ENCODE measurements at regions not wholly inside any gene's neighbourhood (a gene's known extent, or its start where the extent isn't known, plus 50 kb on each side); places are given as distances from the start of the nearest gene placed in this dataset.

GRCh38 chr1:163872067-163872466 is 550.3 kb downstream of the NUF2 start:
- in situ Hi-C loops (cut with MboI; ENCODE audit: low sequenced_read_pairs) (no loop called here), dilution Hi-C loops (cut with HindIII; ENCODE audit: low sequenced_read_pairs, unreplicated experiment) (no loop called here), intact Hi-C loops (cut with micrococcal nuclease) (no loop called here)
- H3K36me3 ChIP-seq (ENCODE audit: control insufficient read depth, insufficient read depth, low read length), result no peaks in the 10 kb centered on the region
- no CpG with 5 or more reads among the region's 4 CpGs for WGBS, 2 experiments (ENCODE audit: extremely low coverage in 2 of 2, insufficient read length in 1 of 2)
- H3K9me3 ChIP-seq (ENCODE audit: control insufficient read depth, insufficient read depth, low read length), result no peaks in the 10 kb centered on the region
- H2AFZ ChIP-seq (replicated peaks; ENCODE audit: low read length, poor library complexity), result no peak overlapping the region
- no TSS peak for BruUV-seq (replicated peaks)
- no peak overlapping the region for H3K4me2 ChIP-seq (ENCODE audit: low read depth, low read length)
- H4K20me1 ChIP-seq (ENCODE audit: insufficient read depth, low read length), result no peaks in the 10 kb centered on the region
- TF ChIP-seq MAFK (IDR thresholded peaks at IDR 0.05; ENCODE audit: low read depth, low read length) (no peak), CEBPB (IDR thresholded peaks at IDR 0.05; ENCODE audit: low read depth, low read length) (no peak), FOS (IDR thresholded peaks at IDR 0.05; ENCODE audit: low read depth, low read length) (no peak), POLR2A (IDR thresholded peaks at IDR 0.05; ENCODE audit: low read depth, low read length) (no peak), RCOR1 (IDR thresholded peaks at IDR 0.05; ENCODE audit: insufficient replicate concordance, low read length) (no peak), USF2 (IDR thresholded peaks at IDR 0.05; ENCODE audit: low read depth, low read length) (no peak), NFE2L2 (IDR thresholded peaks at IDR 0.05; ENCODE audit: low read depth, low read length) (no peak), BHLHE40 (IDR thresholded peaks at IDR 0.05; ENCODE audit: low read depth, low read length) (no peak), CHD1 (IDR thresholded peaks at IDR 0.05; ENCODE audit: low read depth, low read length) (no peak), CTCF (conservative IDR thresholded peaks at IDR 0.05; ENCODE audit: low read depth, low read length) (no peak), SMC3 (IDR thresholded peaks at IDR 0.05; ENCODE audit: low read depth, low read length) (no peak), RAD21 (IDR thresholded peaks at IDR 0.05; ENCODE audit: low read length) (no peak), MAZ (IDR thresholded peaks at IDR 0.05; ENCODE audit: borderline replicate concordance, low read depth, low read length) (no peak), ELK1 (IDR thresholded peaks at IDR 0.05; ENCODE audit: borderline replicate concordance, low read depth, low read length) (no peak), MXI1 (IDR thresholded peaks at IDR 0.05; ENCODE audit: borderline replicate concordance, low read depth, low read length) (no peak), RFX5 (IDR thresholded peaks at IDR 0.05; ENCODE audit: low read depth, low read length) (no peak)
- no peak overlapping the region for H3K4ac ChIP-seq (ENCODE audit: low read depth, low read length)
- no peak overlapping the region for H2BK5ac ChIP-seq (ENCODE audit: low read depth, low read length, poor library complexity, severe bottlenecking)
- H3K27me3 ChIP-seq (ENCODE audit: control insufficient read depth, insufficient read depth, low read length), result no peaks in the 10 kb centered on the region
- H3K56ac ChIP-seq (ENCODE audit: extremely low read depth, insufficient read depth, low read length), result no peak overlapping the region
- DNase-seq, result no peak
- no peak overlapping the region for H2BK20ac ChIP-seq (ENCODE audit: low read depth, low read length)
- H4K8ac ChIP-seq (ENCODE audit: low read depth in 2 of 2, low read length in 2 of 2), result no peak overlapping the region
- H3K14ac ChIP-seq (replicated peaks; ENCODE audit: low read depth, low read length), result no peak overlapping the region
- no peak overlapping the region for H3K27ac ChIP-seq (ENCODE audit: insufficient read depth, low read length)
- H2BK120ac ChIP-seq (ENCODE audit: low read depth, low read length), result no peak overlapping the region
- ChIA-PET POLR2A (ENCODE audit: unreplicated experiment) (no interaction called here), CTCF (interaction anchor here (0.7 kb wide), 2 partner anchors 16 to 31 kb away, joined by 3 to 4 read pairs; no protein-coding TSS in a partner anchor)
- H3K9ac ChIP-seq (ENCODE audit: low read depth, low read length), result no peak overlapping the region
- no peak for ATAC-seq (ENCODE audit: low read depth)
- H2AK9ac ChIP-seq (replicated peaks; ENCODE audit: low read depth, low read length, poor library complexity), result no peak overlapping the region
- no peaks in the 10 kb centered on the region for H3K79me1 ChIP-seq (ENCODE audit: low read depth in 1 of 2, low read length in 2 of 2)
- H3K18ac ChIP-seq (ENCODE audit: low read depth, low read length), result no peak overlapping the region
- no peak overlapping the region for H2BK15ac ChIP-seq (ENCODE audit: low read depth, low read length)
- no peak overlapping the region for H2AK5ac ChIP-seq (ENCODE audit: low read depth, low read length)
- H3K9me1 ChIP-seq (ENCODE audit: insufficient read depth, low read length), result no peaks in the 10 kb centered on the region
- H4K91ac ChIP-seq (ENCODE audit: insufficient read depth, low read depth, low read length), result no peak overlapping the region
- no peak overlapping the region for H3K4me3 ChIP-seq (ENCODE audit: insufficient read depth, low read depth, low read length)
- no peaks in the 10 kb centered on the region for H3K4me1 ChIP-seq (ENCODE audit: control insufficient read depth, insufficient read depth, low read length)
- H3K23ac ChIP-seq (ENCODE audit: low read depth, low read length), result no peak overlapping the region
- H4K5ac ChIP-seq (ENCODE audit: low read depth, low read length), result no peak overlapping the region

All from IMR-90 (cell line).